Hepatocyte (in vitro differentiated cells): ENCODE measurements at regions not wholly inside any gene's neighbourhood (a gene's known extent, or its start where the extent isn't known, plus 50 kb on each side); places are given as distances from the start of the nearest gene placed in this dataset.

ENCODE experiments used
- DNase-seq: peaks from one replicate; pipeline ENCODE4 v3.0.0-alpha.2; 2016; ENCODE audit warnings: low spot score
- H2AFZ ChIP-seq: fragments of 200-600 bp; sonication (generic); 2 replicates; pipeline ENCODE4 v1.6.0; 2016; ENCODE audit warnings: antibody characterized with exemption, mild to moderate bottlenecking
- H3K27ac ChIP-seq: fragments of 200-600 bp; sonication (generic); 2 replicates; pipeline ENCODE4 v1.5.1; 2016; ENCODE audit warnings: mild to moderate bottlenecking
- H3K27me3 ChIP-seq: fragments of 200-600 bp; sonication (generic); 2 replicates; pipeline ENCODE4 v1.6.1; 2016
- H3K36me3 ChIP-seq: fragments of 200-600 bp; sonication (generic); replicated peaks from 2 replicates; pipeline ENCODE4 v1.5.1; 2016; ENCODE audit warnings: low read depth; ENCODE audit not compliant: insufficient read depth
- H3K4me1 ChIP-seq: fragments of 200-600 bp; sonication (generic); 2 replicates; pipeline ENCODE4 v1.5.1; 2016; ENCODE audit warnings: mild to moderate bottlenecking, moderate library complexity; ENCODE audit not compliant: insufficient read depth
- H3K4me2 ChIP-seq: fragments of 200-600 bp; sonication (generic); 2 replicates; pipeline ENCODE4 v1.6.0; 2016
- H3K4me3 ChIP-seq: fragments of 200-600 bp; sonication (generic); 2 replicates; pipeline ENCODE4 v1.5.1; 2016; ENCODE audit warnings: mild to moderate bottlenecking
- H3K79me2 ChIP-seq: fragments of 200-600 bp; sonication (generic); 2 replicates; pipeline ENCODE4 v1.6.0; 2017; ENCODE audit warnings: mild to moderate bottlenecking
- H3K9me2 ChIP-seq: fragments of 200-600 bp; sonication (generic); replicated peaks from 2 replicates; pipeline ENCODE4 v1.6.0; 2017; ENCODE audit warnings: mild to moderate bottlenecking; ENCODE audit not compliant: insufficient read depth
- H3K9me3 ChIP-seq: fragments of 200-600 bp; sonication (generic); 2 replicates; pipeline ENCODE4 v1.5.1; 2016; ENCODE audit warnings: low read depth, mild to moderate bottlenecking
- H4K20me1 ChIP-seq: fragments of 200-600 bp; sonication (generic); 2 replicates; pipeline ENCODE4 v1.6.0; 2016; ENCODE audit warnings: mild to moderate bottlenecking; ENCODE audit not compliant: insufficient read depth, poor library complexity, severe bottlenecking
- CTCF ChIP-seq: fragments of 200-600 bp; sonication (generic); IDR thresholded peaks from 2 replicates; pipeline ENCODE4 v1.5.1; 2016; ENCODE audit warnings: antibody characterized with exemption, mild to moderate bottlenecking; ENCODE audit not compliant: poor library complexity
- EZH2 ChIP-seq: fragments of 200-600 bp; sonication (generic); IDR thresholded peaks from 2 replicates; pipeline ENCODE4 v1.6.1; 2016; ENCODE audit warnings: antibody characterized with exemption, mild to moderate bottlenecking, borderline replicate concordance
- EZH2phosphoT487 ChIP-seq: fragments of 200-600 bp; sonication (generic); IDR thresholded peaks from one replicate; pipeline ENCODE4 v1.6.1; 2018; ENCODE audit warnings: antibody characterized with exemption, mild to moderate bottlenecking, low read depth, moderate library complexity; ENCODE audit not compliant: unreplicated experiment, severe bottlenecking
- WGBS: methylation state at CpG from one replicate; pipeline ENCODE4 v1.1.6; 2016; ENCODE audit warnings: low lambda C conversion rate; ENCODE audit errors: missing lambda C conversion rate; 5-methylcytosine and 5-hydroxymethylcytosine counted together

GRCh38 chr1:73161418-73161817, 879.1 kb upstream of the NEGR1 start:
- no peaks in the 10 kb centered on the region for H3K27me3 ChIP-seq
- H3K79me2 ChIP-seq: no peaks in the 10 kb centered on the region
- H3K4me3 ChIP-seq: no peak overlapping the region
- no peak overlapping the region for H3K27ac ChIP-seq
- no peak for TF ChIP-seq EZH2phosphoT487
- no peak for TF ChIP-seq EZH2
- no peak for TF ChIP-seq CTCF
- WGBS: 79% methylated on average over 1 of the region's 1 CpG
- no peak overlapping the region for H2AFZ ChIP-seq
- no peaks in the 10 kb centered on the region for H3K4me1 ChIP-seq
- DNase-seq: no peak
- H4K20me1 ChIP-seq: no peaks in the 10 kb centered on the region
- no peaks in the 10 kb centered on the region for H3K36me3 ChIP-seq
- H3K9me2 ChIP-seq: no peaks in the 10 kb centered on the region
- H3K4me2 ChIP-seq: no peak overlapping the region
- no peaks in the 10 kb centered on the region for H3K9me3 ChIP-seq

- Histone ChIP-seq H3K79me2 (no peaks in the 10 kb centered on the region), H4K20me1 (no peaks in the 10 kb centered on the region), H3K36me3 (no peaks in the 10 kb centered on the region), H3K27ac (no peak overlapping the region), H3K9me3 (no peaks in the 10 kb centered on the region), H3K4me1 (no peaks in the 10 kb centered on the region), H3K4me3 (no peak overlapping the region), H2AFZ (no peak overlapping the region), H3K27me3 (no peaks in the 10 kb centered on the region), H3K9me2 (no peaks in the 10 kb centered on the region), H3K4me2 (no peak overlapping the region)
- WGBS: 90% methylated on average over 1 of the region's 1 CpG
- no peak for DNase-seq
- no peak for TF ChIP-seq EZH2
- TF ChIP-seq EZH2phosphoT487: no peak
- TF ChIP-seq CTCF: no peak
These were observed 878.4 kb upstream of the NEGR1 start for GRCh38 chr1:73160759-73161158.

GRCh38 chr1:73144311-73144710, 862.0 kb upstream of the NEGR1 start:
- no peaks in the 10 kb centered on the region for H3K4me1 ChIP-seq
- no peak for DNase-seq
- H3K4me3 ChIP-seq: no peak overlapping the region
- no peak overlapping the region for H2AFZ ChIP-seq
- no peaks in the 10 kb centered on the region for H3K9me3 ChIP-seq
- no peaks in the 10 kb centered on the region for H3K27me3 ChIP-seq
- no peaks in the 10 kb centered on the region for H3K36me3 ChIP-seq
- no peak overlapping the region for H3K4me2 ChIP-seq
- H4K20me1 ChIP-seq: no peaks in the 10 kb centered on the region
- no peak overlapping the region for H3K27ac ChIP-seq
- TF ChIP-seq CTCF: no peak
- no peak for TF ChIP-seq EZH2
- no peak for TF ChIP-seq EZH2phosphoT487
- H3K79me2 ChIP-seq: no peaks in the 10 kb centered on the region
- no peaks in the 10 kb centered on the region for H3K9me2 ChIP-seq

GRCh38 chr1:73136975-73137374, 854.6 kb upstream of the NEGR1 start:
- TF ChIP-seq CTCF: no peak
- TF ChIP-seq EZH2: no peak
- no peak for TF ChIP-seq EZH2phosphoT487
- DNase-seq: no peak
- Histone ChIP-seq H3K9me2 (no peaks in the 10 kb centered on the region), H3K4me3 (no peak overlapping the region), H3K4me2 (no peak overlapping the region), H3K79me2 (no peaks in the 10 kb centered on the region), H3K27ac (no peak overlapping the region), H2AFZ (no peak overlapping the region), H4K20me1 (no peaks in the 10 kb centered on the region), H3K4me1 (no peaks in the 10 kb centered on the region), H3K36me3 (no peaks in the 10 kb centered on the region), H3K27me3 (no peaks in the 10 kb centered on the region), H3K9me3 (no peaks in the 10 kb centered on the region)
